ENCODE measurements at regions not wholly inside any gene's neighbourhood (a gene's known extent, or its start where the extent isn't known, plus 50 kb on each side); places are given as distances from the start of the nearest gene placed in this dataset.

- no peak for FAIRE-seq
- no peaks in the 10 kb centered on the region for H3K9me3 ChIP-seq (replicated peaks; ENCODE audit: control insufficient read depth, insufficient read depth, low read length)
- H3K4me2 ChIP-seq (ENCODE audit: insufficient read depth, low read length) = no peak overlapping the region
- H3K36me3 ChIP-seq (ENCODE audit: control insufficient read depth in 2 of 2, extremely low read depth in 1 of 2, insufficient read depth in 2 of 2, low read length in 2 of 2) = no peaks in the 10 kb centered on the region
- no peak overlapping the region for H3K27ac ChIP-seq (ENCODE audit: insufficient read depth, low read depth, low read length)
- BruUV-seq (replicated peaks) = no TSS peak
- H3K4me3 ChIP-seq (replicated peaks in 1 of 3; ENCODE audit: insufficient read depth in 1 of 3, low read depth in 1 of 3, low read length in 3 of 3) = no peak overlapping the region
- intact Hi-C loops (cut with micrococcal nuclease) = no loop called here
- H3K79me2 ChIP-seq (ENCODE audit: control insufficient read depth, insufficient read depth, low read length) = no peaks in the 10 kb centered on the region
- H3K27me3 ChIP-seq (ENCODE audit: control insufficient read depth in 2 of 2, insufficient read depth in 2 of 2, low read length in 2 of 2) = peaks cover 2 to 6% of the 10 kb centered on the region in 2 experiments
- no peaks in the 10 kb centered on the region for H3K9me1 ChIP-seq (replicated peaks; ENCODE audit: control insufficient read depth, extremely low read depth, insufficient read depth, low read length)
- H2AFZ ChIP-seq (ENCODE audit: low read depth, low read length) = no peak overlapping the region
- no peak for DNase-seq (ENCODE audit: low read depth, low spot score)
- dilution Hi-C loops (cut with MboI; ENCODE audit: extremely low pct_ligation_motif_present, low sequenced_read_pairs) = no loop called here
- no peak for TF ChIP-seq POLR2A (IDR thresholded peaks at IDR 0.05; ENCODE audit: low read depth, low read length)
- TF ChIP-seq MAX (IDR thresholded peaks at IDR 0.05; ENCODE audit: insufficient read depth, insufficient read length) = no peak
- TF ChIP-seq FOS (IDR thresholded peaks at IDR 0.05; ENCODE audit: borderline replicate concordance, insufficient read depth, low read length) = no peak
- TF ChIP-seq JUN (IDR thresholded peaks at IDR 0.05; ENCODE audit: borderline replicate concordance, insufficient read depth, insufficient read length, low read depth) = no peak
- no peak for TF ChIP-seq EZH2 (IDR thresholded peaks at IDR 0.05; ENCODE audit: borderline replicate concordance, low read depth, low read length, severe bottlenecking)
- TF ChIP-seq CTCF (IDR thresholded peaks at IDR 0.05; ENCODE audit: extremely low read depth in 1 of 2, insufficient read depth in 1 of 2, low read depth in 1 of 2, low read length in 2 of 2) = no peak
- no peak for TF ChIP-seq GATA2 (IDR thresholded peaks at IDR 0.05; ENCODE audit: insufficient read depth, insufficient read length, low read depth, low read length)
- TF ChIP-seq POLR2AphosphoS5 (IDR thresholded peaks at IDR 0.05; ENCODE audit: insufficient read depth, low read depth, low read length) = no peak
- TF ChIP-seq MYC (IDR thresholded peaks at IDR 0.05; ENCODE audit: low read depth, low read length) = no peak
- H3K4me1 ChIP-seq (ENCODE audit: control insufficient read depth, extremely low read depth, insufficient read depth, low read length) = no peaks in the 10 kb centered on the region
- H3K9ac ChIP-seq (replicated peaks; ENCODE audit: extremely low read depth, insufficient read depth, low read length) = no peak overlapping the region
- H4K20me1 ChIP-seq (replicated peaks; ENCODE audit: control insufficient read depth, extremely low read depth, insufficient read depth, low read length) = no peaks in the 10 kb centered on the region
- POLR2A ChIA-PET = no interaction called here
- CTCF ChIA-PET = no interaction called here
Observed at GRCh38 chr6:41451515-41452163, 94.5 kb upstream of the FOXP4 start.
